COLO668 (cell line): ENCODE measurements at regions not wholly inside any gene's neighbourhood (a gene's known extent, or its start where the extent isn't known, plus 50 kb on each side); places are given as distances from the start of the nearest gene placed in this dataset.
"Not testable (repeated sequence)": the region's sequence is repeated elsewhere in the genome, so short reads cannot be mapped to it uniquely, and the experiment has no call there.

Source experiments
- DNase-seq: peaks from one replicate; lab custom pipeline; 2025; ENCODE audit not compliant: unreplicated experiment; lab: John Stamatoyannopoulos, UW

DNA sequence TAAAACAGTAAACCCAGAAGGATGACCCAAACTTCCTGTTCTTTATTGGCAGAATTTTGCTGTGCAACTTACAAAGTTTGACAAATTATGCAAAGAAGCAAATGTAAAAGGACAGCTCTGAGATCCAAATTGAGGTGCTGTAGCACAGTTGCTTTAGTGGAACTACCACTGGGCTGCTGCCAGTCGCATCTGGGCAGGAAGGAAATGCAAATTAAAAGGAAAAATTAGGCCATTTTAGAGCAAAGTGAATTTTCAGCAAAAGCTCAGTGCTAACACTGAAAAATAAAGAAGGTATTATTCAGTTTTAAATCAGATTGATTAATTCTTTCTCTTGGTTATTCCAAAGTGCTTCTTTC is 104.5 kb downstream of the ZMAT3 start:
- DNase-seq: no peak

GRCh38 chr3:178966299-178967176 is 105.1 kb downstream of the ZMAT3 start:
- no peak for DNase-seq

DNA sequence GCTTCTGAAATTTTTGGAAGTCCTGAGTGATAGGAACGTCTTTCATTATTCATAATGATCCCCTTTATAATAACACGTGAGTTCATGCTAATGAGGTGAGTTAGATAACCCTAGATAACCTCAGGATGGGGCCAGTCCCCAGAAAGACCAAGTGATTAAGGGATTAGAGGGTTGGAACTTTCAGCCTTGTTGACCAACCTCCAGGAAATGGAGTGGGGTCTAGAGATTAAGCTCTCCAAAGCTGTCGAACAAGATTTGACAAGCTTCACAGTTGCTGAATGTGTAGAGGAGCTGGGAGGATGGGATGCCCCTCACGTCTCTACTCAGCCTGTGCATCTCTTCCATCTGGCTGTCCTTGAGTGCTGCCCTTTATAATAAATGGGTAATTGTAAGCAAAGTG is 107.1 kb downstream of the ZMAT3 start:
- DNase-seq: no peak

GRCh38 chr3:178960918-178961317 is 110.7 kb downstream of the ZMAT3 start:
- no peak for DNase-seq

DNA sequence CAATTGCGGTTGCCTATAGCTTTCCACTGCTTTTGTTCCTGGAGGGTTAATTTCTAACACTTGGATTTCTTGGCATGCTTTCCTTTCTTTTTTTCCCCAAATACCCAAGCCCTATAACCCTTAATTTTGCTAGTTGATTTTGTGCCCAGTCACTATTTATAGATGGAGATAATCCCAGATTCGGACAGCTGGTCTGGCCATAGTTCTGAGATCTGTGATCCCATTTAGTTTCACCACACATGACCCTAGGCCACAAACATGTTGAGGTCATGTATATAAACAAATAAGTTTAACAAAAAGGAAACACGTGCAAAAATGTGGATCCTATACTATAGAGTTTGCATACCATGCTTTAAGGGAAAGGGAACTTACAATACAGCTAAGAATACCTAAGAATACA is 111.4 kb downstream of the ZMAT3 start:
- DNase-seq: no peak

DNA sequence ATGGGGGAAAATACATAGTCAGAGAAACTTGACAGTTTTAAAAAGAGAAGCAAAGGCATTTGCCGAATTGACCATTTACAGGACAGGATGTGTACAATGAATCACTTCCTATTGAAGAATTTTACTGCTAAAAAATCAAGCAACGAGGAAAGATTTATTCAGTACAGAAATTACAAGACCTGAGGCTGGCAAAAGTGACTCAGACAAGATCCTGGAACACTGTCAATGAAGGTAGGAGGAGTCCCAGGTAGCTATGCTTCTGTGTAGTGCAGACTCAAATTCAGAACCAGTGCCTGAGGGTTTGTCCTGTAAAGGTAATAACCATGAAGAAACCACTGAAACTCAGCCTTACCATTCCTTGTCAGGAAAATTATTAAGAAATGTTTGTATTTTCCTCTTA is 120.9 kb downstream of the ZMAT3 start:
- no peak for DNase-seq

DNA sequence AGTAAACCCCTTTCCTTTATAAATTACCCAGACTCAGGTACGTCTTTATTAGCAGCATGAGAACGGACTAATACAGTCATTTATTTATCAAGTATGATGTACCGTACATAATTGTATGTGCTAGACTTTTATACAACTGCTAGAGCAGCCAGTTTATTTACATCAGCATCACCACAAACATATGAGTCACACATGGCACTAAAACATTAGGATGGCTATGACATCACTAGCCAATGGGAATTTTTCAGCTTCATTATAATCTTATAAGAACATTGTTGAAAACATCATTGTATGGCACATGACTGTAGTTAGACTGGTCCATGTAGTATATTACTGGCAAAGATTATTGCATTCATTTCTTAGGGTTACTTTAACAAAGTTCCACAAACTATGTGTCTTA is 121.7 kb downstream of the ZMAT3 start:
- DNase-seq: no peak

DNA sequence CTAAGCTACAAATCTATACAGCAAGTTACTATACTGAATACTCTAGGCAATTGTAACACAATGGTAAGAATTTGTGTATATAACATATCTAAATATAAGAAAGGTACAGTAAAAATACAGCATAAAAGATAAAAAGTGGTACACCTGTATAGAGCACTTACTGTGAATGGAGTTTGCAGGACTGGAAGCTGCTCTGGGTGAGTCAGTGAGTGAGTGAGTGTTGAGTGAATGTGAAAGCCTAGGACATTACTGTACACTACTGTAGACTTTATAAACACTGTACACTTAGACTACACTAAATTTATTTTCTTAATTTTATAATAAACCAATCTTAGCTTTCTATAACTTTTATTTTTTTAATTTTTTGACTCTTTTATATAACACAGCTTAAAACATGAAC is 123.1 kb downstream of the ZMAT3 start:
- DNase-seq: no peak

- DNase-seq: no peak
These were observed 123.9 kb downstream of the ZMAT3 start for GRCh38 chr3:178947738-178948137.

DNA sequence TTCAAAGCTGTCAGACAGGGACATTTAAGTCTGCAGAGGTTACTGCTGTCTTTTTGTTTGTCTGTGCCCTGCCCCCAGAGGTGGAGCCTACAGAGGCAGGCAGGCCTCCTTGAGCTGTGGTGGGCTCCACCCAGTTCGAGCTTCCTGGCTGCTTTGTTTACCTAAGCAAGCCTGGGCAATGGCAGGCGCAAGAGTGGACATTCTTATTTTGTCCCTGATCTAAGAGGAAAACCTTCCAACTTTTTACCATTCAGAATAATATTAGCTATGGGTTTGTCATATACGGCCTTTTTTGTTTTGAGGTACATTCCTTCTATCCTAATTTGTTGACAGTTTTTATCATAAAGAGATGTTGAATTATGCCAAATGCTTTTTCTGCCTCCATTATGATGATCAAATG is 129.3 kb downstream of the ZMAT3 start:
- DNase-seq: not testable (repeated sequence)

- no peak for DNase-seq
These were observed 141.5 kb downstream of the ZMAT3 start for GRCh38 chr3:178930116-178930515.

DNA sequence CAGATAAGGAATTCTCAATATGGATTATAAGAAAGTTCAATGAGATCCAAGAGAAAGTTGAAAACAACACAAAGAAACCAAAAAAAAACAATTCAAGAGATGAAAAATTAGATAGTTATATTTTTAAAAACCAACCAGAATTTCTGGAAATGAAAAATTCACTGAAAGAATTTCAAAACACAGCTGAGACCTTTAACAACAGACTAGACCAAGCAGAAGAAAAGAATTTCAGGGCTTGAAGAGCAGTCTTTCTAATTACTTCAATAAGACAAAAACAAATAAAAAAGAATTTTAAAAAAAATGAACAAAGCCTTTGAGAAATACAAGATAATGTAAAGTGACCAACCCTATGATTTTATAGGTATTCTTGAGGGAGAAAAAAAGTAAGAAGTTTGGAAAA is 155.4 kb downstream of the ZMAT3 start:
- DNase-seq: no peak

GRCh38 chr3:178915365-178915764 is 156.2 kb downstream of the ZMAT3 start:
- no peak for DNase-seq

GRCh38 chr3:178907081-178907480 is 164.5 kb downstream of the ZMAT3 start:
- no peak for DNase-seq

GRCh38 chr3:178901204-178901603 is 170.4 kb downstream of the ZMAT3 start:
- no peak for DNase-seq

DNA sequence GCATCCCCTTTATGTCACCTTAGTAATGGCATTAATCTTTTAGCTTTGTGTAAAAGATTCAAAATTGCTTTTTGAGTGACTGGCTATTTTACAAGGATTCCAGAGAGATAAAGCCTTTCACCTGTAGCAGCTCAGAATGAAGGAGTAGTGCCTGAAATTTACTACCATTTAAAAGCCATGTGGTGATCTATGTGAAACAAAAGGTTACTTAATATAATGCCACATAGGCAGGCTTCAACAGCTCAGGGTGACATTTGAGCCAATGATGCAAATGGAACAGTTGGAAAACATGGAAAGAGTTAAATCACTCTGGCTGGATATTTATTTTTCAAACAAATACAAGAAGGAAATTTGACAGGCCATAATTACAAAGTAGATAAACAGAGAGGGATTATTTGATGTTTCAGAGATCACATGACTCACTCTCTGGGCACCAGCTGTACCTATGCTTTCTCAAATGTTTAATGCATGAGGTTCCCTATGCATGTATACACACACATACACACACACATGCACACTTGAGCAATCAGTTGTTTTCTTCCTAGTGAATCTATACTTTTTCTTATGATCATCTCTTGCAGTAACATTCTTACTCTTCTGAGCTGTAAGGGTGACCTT is 171.5 kb downstream of the ZMAT3 start:
- DNase-seq: peak; percentile 46

- DNase-seq: no peak
These were observed 176.3 kb downstream of the ZMAT3 start for GRCh38 chr3:178895178-178895789.
